ENCODE measurements at regions not wholly inside any gene's neighbourhood (a gene's known extent, or its start where the extent isn't known, plus 50 kb on each side); places are given as distances from the start of the nearest gene placed in this dataset.
A peak's percentile ranks its signal among the peaks of the same experiment; 100 is the strongest.

- no peak overlapping the region for H3K27ac Mint-ChIP-seq (ENCODE audit: unreplicated experiment)
- H3K9me3 Mint-ChIP-seq (ENCODE audit: low read depth), result no peaks in the 10 kb centered on the region
- TF ChIP-seq CTCF (IDR thresholded peaks at IDR 0.05), result no peak
- H3K27me3 Mint-ChIP-seq (ENCODE audit: low read depth), result no peaks in the 10 kb centered on the region
- H3K36me3 Mint-ChIP-seq (ENCODE audit: low read depth), result no peaks in the 10 kb centered on the region
- DNase-seq (ENCODE audit: low spot score), result no peak
- H3K4me1 Mint-ChIP-seq (ENCODE audit: low read depth), result no peaks in the 10 kb centered on the region
- no peak overlapping the region for H3K4me3 Mint-ChIP-seq (ENCODE audit: unreplicated experiment)
These were observed 109.9 kb upstream of the SYNPR start for GRCh38 chr3:63168179-63168578.

- no peaks in the 10 kb centered on the region for H3K27me3 Mint-ChIP-seq (ENCODE audit: low read depth)
- no peak for TF ChIP-seq CTCF (IDR thresholded peaks at IDR 0.05)
- H3K36me3 Mint-ChIP-seq (ENCODE audit: low read depth), result peaks cover 2% of the 10 kb centered on the region
- peaks cover 18% of the 10 kb centered on the region for H3K9me3 Mint-ChIP-seq (ENCODE audit: low read depth)
- no peaks in the 10 kb centered on the region for H3K4me1 Mint-ChIP-seq (ENCODE audit: low read depth)
- H3K27ac Mint-ChIP-seq (ENCODE audit: unreplicated experiment), result no peak overlapping the region
- no peak overlapping the region for H3K4me3 Mint-ChIP-seq (ENCODE audit: unreplicated experiment)
- DNase-seq (ENCODE audit: low spot score), result no peak
These were observed 98.1 kb upstream of the SYNPR start for GRCh38 chr3:63179862-63180522.

- DNase-seq (ENCODE audit: low spot score), result no peak
- H3K4me3 Mint-ChIP-seq (ENCODE audit: unreplicated experiment), result no peak overlapping the region
- no peaks in the 10 kb centered on the region for H3K9me3 Mint-ChIP-seq (ENCODE audit: low read depth)
- no peaks in the 10 kb centered on the region for H3K4me1 Mint-ChIP-seq (ENCODE audit: low read depth)
- no peak for TF ChIP-seq CTCF (IDR thresholded peaks at IDR 0.05)
- H3K27ac Mint-ChIP-seq (ENCODE audit: unreplicated experiment), result no peak overlapping the region
- H3K27me3 Mint-ChIP-seq (ENCODE audit: low read depth), result peaks cover 19% of the 10 kb centered on the region
- no peaks in the 10 kb centered on the region for H3K36me3 Mint-ChIP-seq (ENCODE audit: low read depth)
These were observed 85.9 kb upstream of the SYNPR start for GRCh38 chr3:63192248-63192647.

- peak; percentile 77 for TF ChIP-seq CTCF (IDR thresholded peaks at IDR 0.05)
- Mint-ChIP-seq H3K27me3 (ENCODE audit: low read depth) (peaks cover 19% of the 10 kb centered on the region), H3K36me3 (ENCODE audit: low read depth) (no peaks in the 10 kb centered on the region), H3K9me3 (ENCODE audit: low read depth) (no peaks in the 10 kb centered on the region), H3K27ac (ENCODE audit: unreplicated experiment) (no peak overlapping the region), H3K4me1 (ENCODE audit: low read depth) (no peaks in the 10 kb centered on the region), H3K4me3 (ENCODE audit: unreplicated experiment) (no peak overlapping the region)
- no peak for DNase-seq (ENCODE audit: low spot score)
These were observed 84.5 kb upstream of the SYNPR start for GRCh38 chr3:63193647-63194046.

- no peak for TF ChIP-seq CTCF (IDR thresholded peaks at IDR 0.05)
- H3K27ac Mint-ChIP-seq (ENCODE audit: unreplicated experiment), result no peak overlapping the region
- H3K36me3 Mint-ChIP-seq (ENCODE audit: low read depth), result no peaks in the 10 kb centered on the region
- H3K27me3 Mint-ChIP-seq (ENCODE audit: low read depth), result peaks cover 6% of the 10 kb centered on the region
- no peaks in the 10 kb centered on the region for H3K4me1 Mint-ChIP-seq (ENCODE audit: low read depth)
- no peaks in the 10 kb centered on the region for H3K9me3 Mint-ChIP-seq (ENCODE audit: low read depth)
- no peak for DNase-seq (ENCODE audit: low spot score)
- H3K4me3 Mint-ChIP-seq (ENCODE audit: unreplicated experiment), result no peak overlapping the region
These were observed 78.5 kb upstream of the SYNPR start for GRCh38 chr3:63199606-63200005.
